Effector memory CD8-positive, alpha-beta T cell (primary cell): ENCODE measurements at regions not wholly inside any gene's neighbourhood (a gene's known extent, or its start where the extent isn't known, plus 50 kb on each side); places are given as distances from the start of the nearest gene placed in this dataset.
"Not testable (repeated sequence)": the region's sequence is repeated elsewhere in the genome, so short reads cannot be mapped to it uniquely, and the experiment has no call there.

Source experiments
- ATAC-seq: fragments of 150-1000 bp; cut with Tn5 transposase; replicated peaks from 2 replicates; pipeline ENCODE4 v1.10.0; 2021; ENCODE audit warnings: mild to moderate bottlenecking, moderate library complexity
- DNase-seq, 3 experiments: peaks; one replicate each; pipeline ENCODE4 v3.0.0; 2021
- H3K27ac Mint-ChIP-seq, 2 donors: one replicate each; pipeline ENCODE4 v1.8.0; 2022; ENCODE audit warnings: mild to moderate bottlenecking in 2 of 2, mixed read lengths in 2 of 2, moderate library complexity in 2 of 2
- H3K27me3 Mint-ChIP-seq, 2 donors: one replicate each; pipeline ENCODE4 v1.8.0; 2022; ENCODE audit warnings: mixed read lengths in 2 of 2
- H3K36me3 Mint-ChIP-seq: one replicate; pipeline ENCODE4 v1.8.0; 2022; ENCODE audit warnings: mild to moderate bottlenecking, moderate library complexity, mixed read lengths; ENCODE audit not compliant: insufficient read depth
- H3K4me1 Mint-ChIP-seq, 2 donors: one replicate each; pipeline ENCODE4 v1.8.0; 2022; ENCODE audit warnings: low read depth in 2 of 2, mixed read lengths in 2 of 2
- H3K4me3 Mint-ChIP-seq, 2 donors: one replicate each; pipeline ENCODE4 v1.8.0; 2022; ENCODE audit warnings: mild to moderate bottlenecking in 2 of 2, mixed read lengths in 2 of 2, moderate library complexity in 2 of 2
- H3K9me3 Mint-ChIP-seq, 2 donors: one replicate each; pipeline ENCODE4 v1.8.0; 2022; ENCODE audit warnings: mixed read lengths in 2 of 2

- no peak overlapping the region for H3K27ac Mint-ChIP-seq
- no peaks in the 10 kb centered on the region for H3K27me3 Mint-ChIP-seq
- DNase-seq: no peak
- ATAC-seq: no peak
- no peak overlapping the region for H3K4me3 Mint-ChIP-seq
- H3K36me3 Mint-ChIP-seq: no peaks in the 10 kb centered on the region
- peaks cover 9 to 26% of the 10 kb centered on the region in 2 donors for H3K9me3 Mint-ChIP-seq
- H3K4me1 Mint-ChIP-seq: no peaks in the 10 kb centered on the region
These were observed 233.9 kb upstream of the CNTNAP5 start for GRCh38 chr2:123791207-123791606.

- H3K27me3 Mint-ChIP-seq: no peaks in the 10 kb centered on the region
- no peak overlapping the region for H3K27ac Mint-ChIP-seq
- DNase-seq (no peak), ATAC-seq (no peak)
- peaks cover 9 to 21% of the 10 kb centered on the region in 2 donors for H3K9me3 Mint-ChIP-seq
- H3K36me3 Mint-ChIP-seq: no peaks in the 10 kb centered on the region
- no peak overlapping the region for H3K4me3 Mint-ChIP-seq
- no peaks in the 10 kb centered on the region for H3K4me1 Mint-ChIP-seq
These were observed 233.4 kb upstream of the CNTNAP5 start for GRCh38 chr2:123791684-123792083.

- H3K9me3 Mint-ChIP-seq: peaks cover 13 to 35% of the 10 kb centered on the region in 2 donors
- H3K27ac Mint-ChIP-seq, H3K4me3 Mint-ChIP-seq, H3K4me1 Mint-ChIP-seq, H3K36me3 Mint-ChIP-seq, ATAC-seq, H3K27me3 Mint-ChIP-seq, DNase-seq: not testable (repeated sequence)
These were observed 221.0 kb upstream of the CNTNAP5 start for GRCh38 chr2:123804126-123804525.

- not testable (repeated sequence) for H3K36me3 Mint-ChIP-seq, DNase-seq
- H3K9me3 Mint-ChIP-seq: peaks cover 15 to 40% of the 10 kb centered on the region in 2 donors
These were observed 219.3 kb upstream of the CNTNAP5 start for GRCh38 chr2:123805746-123806145.

GRCh38 chr2:123808243-123808642 is 216.8 kb upstream of the CNTNAP5 start:
- no peaks in the 10 kb centered on the region for H3K27me3 Mint-ChIP-seq
- ATAC-seq (no peak), DNase-seq (no peak)
- H3K27ac Mint-ChIP-seq: no peak overlapping the region
- peaks cover 5 to 28% of the 10 kb centered on the region in 2 donors for H3K9me3 Mint-ChIP-seq
- no peak overlapping the region for H3K4me3 Mint-ChIP-seq
- H3K4me1 Mint-ChIP-seq: no peaks in the 10 kb centered on the region
- H3K36me3 Mint-ChIP-seq: no peaks in the 10 kb centered on the region

More at GRCh38 chr2:123805746-123806145, 219.3 kb upstream of the CNTNAP5 start:
- H3K27ac Mint-ChIP-seq, H3K27me3 Mint-ChIP-seq, H3K4me3 Mint-ChIP-seq, H3K4me1 Mint-ChIP-seq, ATAC-seq: not testable (repeated sequence)

- H3K9me3 Mint-ChIP-seq: peaks cover 5 to 16% of the 10 kb centered on the region in 2 donors
- no peak overlapping the region for H3K4me3 Mint-ChIP-seq
- H3K27me3 Mint-ChIP-seq: no peaks in the 10 kb centered on the region
- no peaks in the 10 kb centered on the region for H3K36me3 Mint-ChIP-seq
- ATAC-seq (no peak), DNase-seq (no peak)
- no peak overlapping the region for H3K27ac Mint-ChIP-seq
- H3K4me1 Mint-ChIP-seq: no peaks in the 10 kb centered on the region
These were observed 213.2 kb upstream of the CNTNAP5 start for GRCh38 chr2:123811846-123812245.

GRCh38 chr2:123816203-123816602 is 208.9 kb upstream of the CNTNAP5 start:
- no peaks in the 10 kb centered on the region for H3K36me3 Mint-ChIP-seq
- ATAC-seq: no peak
- H3K9me3 Mint-ChIP-seq: peaks cover 4 to 7% of the 10 kb centered on the region in 2 donors
- no peak overlapping the region for H3K27ac Mint-ChIP-seq
- no peaks in the 10 kb centered on the region for H3K4me1 Mint-ChIP-seq
- H3K4me3 Mint-ChIP-seq: no peak overlapping the region
- no peak for DNase-seq
- H3K27me3 Mint-ChIP-seq: no peaks in the 10 kb centered on the region

- no peaks in the 10 kb centered on the region for H3K36me3 Mint-ChIP-seq
- no peaks in the 10 kb centered on the region for H3K4me1 Mint-ChIP-seq
- H3K9me3 Mint-ChIP-seq: peaks cover 7 to 8% of the 10 kb centered on the region in 2 donors
- no peak overlapping the region for H3K27ac Mint-ChIP-seq
- DNase-seq (no peak), ATAC-seq (no peak)
- no peak overlapping the region for H3K4me3 Mint-ChIP-seq
- no peaks in the 10 kb centered on the region for H3K27me3 Mint-ChIP-seq
These were observed 208.2 kb upstream of the CNTNAP5 start for GRCh38 chr2:123816928-123817327.

- no peak overlapping the region for H3K27ac Mint-ChIP-seq
- H3K9me3 Mint-ChIP-seq: peaks cover 11 to 24% of the 10 kb centered on the region in 2 donors
These were observed 198.3 kb upstream of the CNTNAP5 start for GRCh38 chr2:123826729-123827271.

GRCh38 chr2:123839326-123839725 is 185.8 kb upstream of the CNTNAP5 start:
- H3K4me1 Mint-ChIP-seq: no peaks in the 10 kb centered on the region
- H3K27ac Mint-ChIP-seq: no peak overlapping the region
- H3K27me3 Mint-ChIP-seq: no peaks in the 10 kb centered on the region
- peaks cover 8 to 24% of the 10 kb centered on the region in 2 donors for H3K9me3 Mint-ChIP-seq
- DNase-seq (no peak), ATAC-seq (no peak)
- no peak overlapping the region for H3K4me3 Mint-ChIP-seq
- no peaks in the 10 kb centered on the region for H3K36me3 Mint-ChIP-seq

More at GRCh38 chr2:123826729-123827271, 198.3 kb upstream of the CNTNAP5 start:
- DNase-seq: no peak
- no peaks in the 10 kb centered on the region for H3K4me1 Mint-ChIP-seq
- no peak overlapping the region for H3K4me3 Mint-ChIP-seq
- ATAC-seq: no peak
- no peaks in the 10 kb centered on the region for H3K27me3 Mint-ChIP-seq
- H3K36me3 Mint-ChIP-seq: no peaks in the 10 kb centered on the region

- ATAC-seq (no peak), DNase-seq (no peak)
- Mint-ChIP-seq H3K27ac (no peak overlapping the region), H3K36me3 (no peaks in the 10 kb centered on the region), H3K4me3 (no peak overlapping the region), H3K4me1 (no peaks in the 10 kb centered on the region), H3K9me3 (peaks cover 8 to 17% of the 10 kb centered on the region in 2 donors), H3K27me3 (no peaks in the 10 kb centered on the region)
These were observed 185.1 kb upstream of the CNTNAP5 start for GRCh38 chr2:123840016-123840415.

- H3K9me3 Mint-ChIP-seq: peaks cover 8 to 15% of the 10 kb centered on the region in 2 donors
- no peaks in the 10 kb centered on the region for H3K27me3 Mint-ChIP-seq
- ATAC-seq: no peak
- no peak overlapping the region for H3K4me3 Mint-ChIP-seq
- no peaks in the 10 kb centered on the region for H3K4me1 Mint-ChIP-seq
- no peak overlapping the region for H3K27ac Mint-ChIP-seq
- H3K36me3 Mint-ChIP-seq: no peaks in the 10 kb centered on the region
- DNase-seq: no peak
These were observed 184.5 kb upstream of the CNTNAP5 start for GRCh38 chr2:123840574-123840973.

GRCh38 chr2:123851281-123851680 is 173.8 kb upstream of the CNTNAP5 start:
- Mint-ChIP-seq H3K27me3 (no peaks in the 10 kb centered on the region), H3K4me3 (no peak overlapping the region), H3K36me3 (no peaks in the 10 kb centered on the region), H3K9me3 (peaks cover 10 to 26% of the 10 kb centered on the region in 2 donors), H3K4me1 (no peaks in the 10 kb centered on the region), H3K27ac (no peak overlapping the region)
- no peak for ATAC-seq
- no peak for DNase-seq

- H3K4me3 Mint-ChIP-seq: no peak overlapping the region
- ATAC-seq (no peak), DNase-seq (no peak)
- no peaks in the 10 kb centered on the region for H3K4me1 Mint-ChIP-seq
- H3K27ac Mint-ChIP-seq: no peak overlapping the region
- no peaks in the 10 kb centered on the region for H3K36me3 Mint-ChIP-seq
- peaks cover 7 to 29% of the 10 kb centered on the region in 2 donors for H3K9me3 Mint-ChIP-seq
- no peaks in the 10 kb centered on the region for H3K27me3 Mint-ChIP-seq
These were observed 171.9 kb upstream of the CNTNAP5 start for GRCh38 chr2:123853161-123853560.
